H9 (cell line): ENCODE measurements at regions not wholly inside any gene's neighbourhood (a gene's known extent, or its start where the extent isn't known, plus 50 kb on each side); places are given as distances from the start of the nearest gene placed in this dataset.

Experiments used
- DNase-seq: peaks from one replicate; pipeline ENCODE4 v3.0.0-alpha.2; 2017
- H2AFZ ChIP-seq: one replicate; pipeline ENCODE4 v1.6.1; 2013; ENCODE audit warnings: mild to moderate bottlenecking, low read length, control low read depth, moderate library complexity
- H2AK5ac ChIP-seq: 2 replicates; pipeline ENCODE4 v1.6.1; 2013; ENCODE audit warnings: low read length, control low read depth, mixed read lengths; ENCODE audit not compliant: insufficient read length
- H2BK120ac ChIP-seq: one replicate; pipeline ENCODE4 v1.6.1; 2013; ENCODE audit warnings: low read depth, mild to moderate bottlenecking, low read length, control low read depth, inconsistent platforms; ENCODE audit not compliant: poor library complexity, severe bottlenecking
- H2BK12ac ChIP-seq: 2 replicates; pipeline ENCODE4 v1.6.1; 2013; ENCODE audit warnings: low read length, control low read depth, mixed read lengths, low read depth; ENCODE audit not compliant: insufficient read length
- H2BK15ac ChIP-seq: 2 replicates; pipeline ENCODE4 v1.6.1; 2013; ENCODE audit warnings: low read depth, low read length, control low read depth
- H2BK20ac ChIP-seq: one replicate; pipeline ENCODE4 v1.6.1; 2013; ENCODE audit warnings: low read depth, mild to moderate bottlenecking, low read length, control low read depth, inconsistent platforms; ENCODE audit not compliant: poor library complexity, severe bottlenecking
- H2BK5ac ChIP-seq: 2 replicates; pipeline ENCODE4 v1.6.1; 2013; ENCODE audit warnings: low read length, control low read depth, mixed read lengths; ENCODE audit not compliant: insufficient read length
- H3K14ac ChIP-seq: 2 replicates; pipeline ENCODE4 v1.6.1; 2013; ENCODE audit warnings: low read length, control low read depth; ENCODE audit not compliant: insufficient read depth
- H3K18ac ChIP-seq: 2 replicates; pipeline ENCODE4 v1.6.1; 2013; ENCODE audit warnings: low read depth, mild to moderate bottlenecking, mixed read lengths, low read length, control low read depth; ENCODE audit not compliant: insufficient read length
- H3K23ac ChIP-seq: 2 replicates; pipeline ENCODE4 v1.6.1; 2013; ENCODE audit warnings: low read length, control low read depth, mixed read lengths, low read depth; ENCODE audit not compliant: insufficient read length
- H3K23me2 ChIP-seq: 2 replicates; pipeline ENCODE4 v1.6.1; 2013; ENCODE audit warnings: low read depth, mild to moderate bottlenecking, mixed read lengths, low read length, control low read depth; ENCODE audit not compliant: insufficient read length, poor library complexity, severe bottlenecking
- H3K27ac ChIP-seq: 2 replicates; pipeline ENCODE4 v1.5.1; 2013; ENCODE audit warnings: low read length, control low read depth, mixed read lengths, low read depth; ENCODE audit not compliant: insufficient read length
- H3K27me3 ChIP-seq: 2 replicates; pipeline ENCODE4 v1.6.1; 2013; ENCODE audit warnings: low read length, control low read depth, inconsistent platforms; ENCODE audit not compliant: insufficient read depth
- H3K4ac ChIP-seq: 2 replicates; pipeline ENCODE4 v1.6.1; 2013; ENCODE audit warnings: low read depth, mild to moderate bottlenecking, control low read depth, inconsistent platforms, low read length, moderate library complexity
- H3K4me1 ChIP-seq: 2 replicates; pipeline ENCODE4 v1.6.1; 2013; ENCODE audit warnings: low read length, control low read depth, inconsistent platforms; ENCODE audit not compliant: insufficient read depth
- H3K4me2 ChIP-seq: 2 replicates; pipeline ENCODE4 v1.6.1; 2013; ENCODE audit warnings: low read length, control low read depth, mixed read lengths; ENCODE audit not compliant: insufficient read length, insufficient read depth
- H3K56ac ChIP-seq: 2 replicates; pipeline ENCODE4 v1.6.1; 2013; ENCODE audit warnings: low read depth, mild to moderate bottlenecking, mixed read lengths, low read length, control low read depth; ENCODE audit not compliant: insufficient read length
- H3K79me1 ChIP-seq: 2 replicates; pipeline ENCODE4 v1.6.1; 2013; ENCODE audit warnings: low read depth, mild to moderate bottlenecking, moderate library complexity, low read length, control low read depth, inconsistent platforms; ENCODE audit not compliant: insufficient read depth, poor library complexity, severe bottlenecking
- H3K79me2 ChIP-seq: 2 replicates; pipeline ENCODE4 v1.6.1; 2013; ENCODE audit warnings: low read length, control low read depth, inconsistent platforms; ENCODE audit not compliant: insufficient read depth
- H3K9ac ChIP-seq: 2 replicates; pipeline ENCODE4 v1.6.1; 2013; ENCODE audit warnings: low read length, control low read depth, mixed read lengths; ENCODE audit not compliant: insufficient read length; ENCODE audit errors: extremely low read depth
- H3K9me3 ChIP-seq: one replicate; pipeline ENCODE4 v1.6.1; 2013; ENCODE audit warnings: low read depth, low read length, inconsistent platforms; ENCODE audit not compliant: control insufficient read depth
- H3T11ph ChIP-seq: one replicate; pipeline ENCODE4 v1.6.1; 2013; ENCODE audit warnings: mild to moderate bottlenecking, low read length, control low read depth, inconsistent platforms
- H4K20me1 ChIP-seq: one replicate; pipeline ENCODE4 v1.6.1; 2013; ENCODE audit not compliant: control insufficient read depth, insufficient read length, insufficient read depth
- H4K5ac ChIP-seq: 2 replicates; pipeline ENCODE4 v1.6.1; 2013; ENCODE audit warnings: low read depth, mild to moderate bottlenecking, mixed read lengths, low read length, control low read depth; ENCODE audit not compliant: insufficient read length
- H4K8ac ChIP-seq: replicated peaks from 2 replicates; pipeline ENCODE4 v1.6.1; 2013; ENCODE audit warnings: low read length, control low read depth, mixed read lengths, low read depth; ENCODE audit not compliant: insufficient read length
- H4K91ac ChIP-seq: 2 replicates; pipeline ENCODE4 v1.6.1; 2013; ENCODE audit warnings: low read depth, mild to moderate bottlenecking, moderate library complexity, mixed read lengths, low read length, control low read depth; ENCODE audit not compliant: insufficient read length
- H3K27ac Mint-ChIP-seq, 3 experiments: 2 replicates in 2 of 3; 3 replicates in 1 of 3; pipeline ENCODE4 v1.8.0; 2020 to 2021; ENCODE audit warnings: mixed read lengths in 3 of 3, mild to moderate bottlenecking in 1 of 3, moderate library complexity in 1 of 3
- H3K27me3 Mint-ChIP-seq: 2 replicates; pipeline ENCODE4 v1.8.0; 2021; ENCODE audit warnings: low read depth, mild to moderate bottlenecking, moderate library complexity, mixed read lengths
- H3K36me3 Mint-ChIP-seq, 3 experiments: 2 replicates in 2 of 3; 3 replicates in 1 of 3; pipeline ENCODE4 v1.8.0; 2020 to 2021; ENCODE audit warnings: low read depth in 3 of 3, mixed read lengths in 3 of 3; ENCODE audit not compliant: insufficient read depth in 1 of 3
- H3K4me1 Mint-ChIP-seq, 2 experiments: 2 replicates each; pipeline ENCODE4 v1.8.0; 2020; ENCODE audit warnings: mixed read lengths in 2 of 2
- H3K4me3 Mint-ChIP-seq, 2 experiments: 2 replicates in 1 of 2; 3 replicates in 1 of 2; pipeline ENCODE4 v1.8.0; 2020 to 2021; ENCODE audit warnings: mild to moderate bottlenecking in 2 of 2, mixed read lengths in 2 of 2, moderate library complexity in 1 of 2
- H3K9me3 Mint-ChIP-seq, 2 experiments: 2 replicates in 1 of 2; 3 replicates in 1 of 2; pipeline ENCODE4 v1.8.0; 2020; ENCODE audit warnings: mild to moderate bottlenecking in 2 of 2, mixed read lengths in 2 of 2, moderate library complexity in 1 of 2
- CTCF ChIP-seq: fragments of 200-600 bp; sonication (generic); conservative IDR thresholded peaks from 3 replicates; pipeline ENCODE4 v1.8.0; 2021; ENCODE audit warnings: antibody characterized with exemption, mild to moderate bottlenecking

DNA sequence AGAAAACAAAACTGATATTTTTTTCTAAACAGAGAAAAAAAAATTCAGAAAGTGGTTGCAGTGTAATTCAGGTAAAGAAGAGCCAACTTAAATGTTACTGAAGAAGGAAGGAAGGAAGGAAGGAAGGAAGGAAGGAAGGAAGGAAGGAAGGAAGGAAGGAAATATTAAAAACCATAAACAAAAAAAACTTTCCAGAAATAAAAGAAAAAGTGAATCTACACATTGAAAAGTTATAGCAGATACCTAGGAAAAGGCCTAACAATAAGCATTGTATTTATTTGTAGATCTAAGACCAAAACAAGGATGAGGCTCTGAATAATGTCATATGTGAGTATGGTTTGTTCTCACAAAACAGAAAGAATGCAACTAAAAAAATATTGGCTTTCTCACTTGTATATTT, 345.4 kb upstream of the NR5A2 start:
- Histone ChIP-seq H3K56ac (no peak overlapping the region), H2BK5ac (no peak overlapping the region), H3K79me1 (no peaks in the 10 kb centered on the region), H3K27ac (no peak overlapping the region), H2BK20ac (no peak overlapping the region), H3T11ph (no peak overlapping the region), H3K23ac (no peak overlapping the region), H4K91ac (no peak overlapping the region), H2BK120ac (no peak overlapping the region), H3K79me2 (no peaks in the 10 kb centered on the region), H2BK12ac (no peak overlapping the region), H4K5ac (no peak overlapping the region), H3K27me3 (no peaks in the 10 kb centered on the region), H3K18ac (no peak overlapping the region), H3K14ac (no peak overlapping the region), H2AK5ac (no peak overlapping the region), H2BK15ac (no peak overlapping the region), H3K4ac (no peak overlapping the region), H3K23me2 (no peaks in the 10 kb centered on the region), H4K8ac (no peak overlapping the region), H3K9ac (no peak overlapping the region), H3K9me3 (no peaks in the 10 kb centered on the region), H4K20me1 (no peaks in the 10 kb centered on the region), H3K4me1 (no peaks in the 10 kb centered on the region; the same call in 1 of the 2 replicates), H3K4me2 (no peak overlapping the region), H2AFZ (no peak overlapping the region)
- TF ChIP-seq CTCF = no peak
- H3K36me3 Mint-ChIP-seq = no peaks in the 10 kb centered on the region; a peak in 1 of 7 replicates
- no peak for DNase-seq
- no peak overlapping the region for H3K4me3 Mint-ChIP-seq
- no peaks in the 10 kb centered on the region for H3K27me3 Mint-ChIP-seq
- H3K4me1 Mint-ChIP-seq = peaks cover 18 to 20% of the 10 kb centered on the region in 2 experiments
- peak overlapping the region in 1 of 3 experiments; percentile 71; a peak in 2 of 7 replicates for H3K27ac Mint-ChIP-seq
- no peaks in the 10 kb centered on the region for H3K9me3 Mint-ChIP-seq
